Activated naive CD4-positive, alpha-beta T cell treated with anti-CD3 and anti-CD28 coated beads, Interleukin-2, amount 50 U/mL, for 24 hours (primary cell): ENCODE measurements at regions not wholly inside any gene's neighbourhood (a gene's known extent, or its start where the extent isn't known, plus 50 kb on each side); places are given as distances from the start of the nearest gene placed in this dataset.
"Not testable (repeated sequence)": the region's sequence is repeated elsewhere in the genome, so short reads cannot be mapped to it uniquely, and the experiment has no call there.

Experiments used
- H3K27ac Mint-ChIP-seq: one replicate; pipeline ENCODE4 v1.8.0; 2021; ENCODE audit warnings: mild to moderate bottlenecking, mixed read lengths
- H3K27me3 Mint-ChIP-seq: one replicate; pipeline ENCODE4 v1.8.0; 2021; ENCODE audit warnings: mixed read lengths
- H3K36me3 Mint-ChIP-seq: one replicate; pipeline ENCODE4 v1.8.0; 2021; ENCODE audit warnings: mixed read lengths
- H3K4me1 Mint-ChIP-seq: one replicate; pipeline ENCODE4 v1.8.0; 2021; ENCODE audit warnings: mixed read lengths
- H3K4me3 Mint-ChIP-seq: one replicate; pipeline ENCODE4 v1.8.0; 2021; ENCODE audit warnings: mild to moderate bottlenecking, mixed read lengths
- H3K9me3 Mint-ChIP-seq: one replicate; pipeline ENCODE4 v1.8.0; 2021; ENCODE audit warnings: mixed read lengths

DNA sequence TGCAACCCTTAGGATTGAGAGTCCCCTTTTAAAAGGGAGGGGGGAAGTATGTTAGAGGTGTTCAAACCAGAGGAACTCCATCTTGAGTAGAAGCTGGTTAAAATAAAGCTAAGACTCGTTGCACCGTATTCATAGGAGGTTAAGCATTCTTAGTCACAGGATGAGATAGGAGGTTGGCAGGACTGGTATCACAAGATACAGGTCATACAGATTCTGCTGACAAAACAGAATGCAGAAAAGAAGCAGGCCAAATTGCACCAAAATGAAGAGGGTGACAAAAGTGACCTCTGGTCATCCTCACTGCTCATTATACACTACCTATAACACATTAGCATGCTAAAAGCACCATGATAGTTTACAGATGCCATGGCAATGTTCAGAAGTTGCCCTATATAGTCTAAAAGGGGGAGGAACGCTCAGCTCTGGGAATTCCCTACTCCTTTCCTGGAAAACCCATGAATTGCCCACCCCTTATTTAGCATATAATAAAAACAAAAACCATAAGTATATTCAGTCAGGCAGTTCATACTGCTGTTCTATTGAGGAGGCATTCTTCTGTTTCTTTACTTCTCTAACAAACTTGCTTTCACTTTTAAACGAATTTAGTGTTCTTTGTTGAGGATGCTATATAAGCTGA lies 192.2 kb upstream of the NDUFV2 start:
- peaks cover 3% of the 10 kb centered on the region for H3K27me3 Mint-ChIP-seq
- no peak overlapping the region for H3K4me3 Mint-ChIP-seq
- H3K36me3 Mint-ChIP-seq = peaks cover 5% of the 10 kb centered on the region
- H3K27ac Mint-ChIP-seq = no peak overlapping the region
- H3K4me1 Mint-ChIP-seq = no peaks in the 10 kb centered on the region
- H3K9me3 Mint-ChIP-seq = peaks cover 6% of the 10 kb centered on the region

DNA sequence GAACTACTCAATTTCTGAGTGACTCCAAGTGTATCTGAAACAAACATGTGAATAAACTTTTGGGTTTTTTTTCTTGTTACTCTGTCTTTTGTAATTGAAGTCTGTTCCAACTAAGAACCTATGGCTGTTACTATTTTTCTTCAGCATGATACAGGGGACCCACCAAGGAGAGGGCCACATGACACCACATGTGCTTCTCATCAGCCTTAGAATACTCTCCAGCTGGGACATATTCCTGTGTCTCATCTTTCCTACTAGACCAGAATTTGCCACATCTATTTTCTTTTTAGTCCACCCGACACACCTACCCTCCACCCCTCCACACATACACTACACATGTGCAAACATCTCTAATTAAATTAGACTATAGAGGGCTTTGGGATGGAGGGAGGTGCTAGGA lies 191.7 kb upstream of the NDUFV2 start:
- H3K4me3 Mint-ChIP-seq = no peak overlapping the region
- H3K27ac Mint-ChIP-seq = no peak overlapping the region
- H3K4me1 Mint-ChIP-seq = no peaks in the 10 kb centered on the region
- peaks cover 4% of the 10 kb centered on the region for H3K36me3 Mint-ChIP-seq
- H3K27me3 Mint-ChIP-seq = peaks cover 3% of the 10 kb centered on the region
- H3K9me3 Mint-ChIP-seq = peaks cover 6% of the 10 kb centered on the region

DNA sequence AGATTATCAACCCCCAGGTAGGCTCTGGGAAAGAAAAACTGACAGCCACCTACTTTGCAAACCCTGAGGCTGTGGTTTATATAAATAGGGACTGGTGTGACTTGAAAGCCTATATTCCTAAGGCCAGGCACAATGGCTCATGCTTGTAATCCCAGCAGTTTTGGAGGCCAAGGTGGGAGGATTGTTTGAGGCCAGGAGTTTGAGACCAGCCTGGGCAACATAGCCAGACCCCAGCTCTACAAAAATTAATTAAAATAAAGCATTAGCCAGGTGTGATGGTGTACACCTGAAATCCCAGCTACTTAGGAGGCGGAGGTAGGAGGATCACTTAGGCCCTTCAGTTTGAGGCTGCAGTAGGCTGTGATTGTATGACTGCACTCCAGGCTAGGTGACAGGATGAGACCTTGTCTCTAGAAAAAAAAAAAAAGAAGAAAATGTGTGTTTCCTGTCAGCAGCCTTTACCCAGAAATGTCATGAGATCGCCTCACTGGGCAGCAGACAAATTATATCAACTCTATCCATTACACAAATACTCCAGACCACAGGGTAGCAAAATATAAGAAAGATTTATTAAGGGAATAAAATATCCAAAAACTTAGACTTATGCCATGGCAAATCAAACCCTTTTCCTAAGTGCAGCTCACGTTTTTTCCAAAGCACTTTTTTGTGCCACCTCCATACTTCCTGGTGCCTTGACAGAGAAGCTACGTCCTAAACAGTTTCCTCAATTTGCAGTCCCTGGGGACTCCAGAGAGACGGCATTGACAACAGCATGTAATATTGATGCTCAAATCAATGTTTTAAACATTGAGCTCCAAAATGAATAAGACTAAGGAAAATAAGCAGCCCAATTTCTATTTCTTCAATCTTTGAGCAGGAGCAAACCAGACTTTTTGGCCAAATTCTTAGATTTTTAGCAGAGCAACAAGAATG lies 190.8 kb upstream of the NDUFV2 start:
- Mint-ChIP-seq H3K4me1 (no peaks in the 10 kb centered on the region), H3K9me3 (peaks cover 6% of the 10 kb centered on the region), H3K36me3 (peaks cover 4% of the 10 kb centered on the region), H3K27me3 (no peaks in the 10 kb centered on the region), H3K27ac (no peak overlapping the region), H3K4me3 (no peak overlapping the region)

DNA sequence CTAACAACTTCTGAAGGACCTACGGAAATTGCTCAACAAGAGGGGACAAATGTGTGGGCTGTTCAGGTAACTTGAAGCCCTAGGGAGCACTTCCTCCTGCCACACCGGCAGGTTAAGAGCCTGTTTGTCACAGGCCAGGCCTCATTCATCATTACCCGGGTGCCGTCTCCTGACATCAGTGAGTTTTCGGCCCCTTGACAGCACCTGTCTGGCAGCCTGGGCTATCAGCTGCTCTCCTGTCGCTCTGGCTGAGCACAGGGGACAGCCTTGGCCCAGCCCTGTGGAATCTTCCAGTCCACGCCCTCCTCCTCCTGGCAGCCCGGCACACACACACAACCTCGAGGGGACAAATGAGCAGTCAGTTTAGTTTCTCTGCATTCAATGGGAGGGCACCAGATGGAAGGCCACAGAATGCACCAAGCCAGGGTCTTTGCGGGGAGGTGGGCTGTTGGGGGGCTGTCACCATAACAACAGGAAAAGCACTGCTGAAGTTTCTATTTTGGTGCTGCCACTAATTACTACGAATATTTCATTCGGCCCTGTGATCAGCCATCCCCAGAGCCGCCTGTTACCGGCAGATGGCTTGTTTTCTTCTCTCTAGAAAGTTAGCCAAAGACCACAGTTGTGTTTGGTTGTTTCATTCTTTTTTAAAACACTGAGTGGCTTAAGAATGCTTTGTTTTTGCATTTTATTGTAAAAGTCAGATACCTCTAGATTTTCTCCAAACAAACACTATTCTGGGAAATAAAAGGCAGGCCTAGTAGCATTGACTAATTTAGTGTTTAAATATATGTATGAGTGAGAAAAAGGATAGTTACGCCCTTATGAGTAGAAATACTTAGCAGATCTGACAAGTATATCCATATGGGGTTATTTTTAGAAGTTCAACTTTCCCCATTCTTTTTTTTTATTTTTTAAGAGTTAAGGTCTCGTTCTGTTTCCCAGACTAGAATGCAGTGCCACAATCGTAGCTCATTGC lies 189.9 kb upstream of the NDUFV2 start:
- H3K9me3 Mint-ChIP-seq = peaks cover 6% of the 10 kb centered on the region
- no peak overlapping the region for H3K27ac Mint-ChIP-seq
- peaks cover 4% of the 10 kb centered on the region for H3K36me3 Mint-ChIP-seq
- no peak overlapping the region for H3K4me3 Mint-ChIP-seq
- H3K4me1 Mint-ChIP-seq = no peaks in the 10 kb centered on the region
- H3K27me3 Mint-ChIP-seq = no peaks in the 10 kb centered on the region

DNA sequence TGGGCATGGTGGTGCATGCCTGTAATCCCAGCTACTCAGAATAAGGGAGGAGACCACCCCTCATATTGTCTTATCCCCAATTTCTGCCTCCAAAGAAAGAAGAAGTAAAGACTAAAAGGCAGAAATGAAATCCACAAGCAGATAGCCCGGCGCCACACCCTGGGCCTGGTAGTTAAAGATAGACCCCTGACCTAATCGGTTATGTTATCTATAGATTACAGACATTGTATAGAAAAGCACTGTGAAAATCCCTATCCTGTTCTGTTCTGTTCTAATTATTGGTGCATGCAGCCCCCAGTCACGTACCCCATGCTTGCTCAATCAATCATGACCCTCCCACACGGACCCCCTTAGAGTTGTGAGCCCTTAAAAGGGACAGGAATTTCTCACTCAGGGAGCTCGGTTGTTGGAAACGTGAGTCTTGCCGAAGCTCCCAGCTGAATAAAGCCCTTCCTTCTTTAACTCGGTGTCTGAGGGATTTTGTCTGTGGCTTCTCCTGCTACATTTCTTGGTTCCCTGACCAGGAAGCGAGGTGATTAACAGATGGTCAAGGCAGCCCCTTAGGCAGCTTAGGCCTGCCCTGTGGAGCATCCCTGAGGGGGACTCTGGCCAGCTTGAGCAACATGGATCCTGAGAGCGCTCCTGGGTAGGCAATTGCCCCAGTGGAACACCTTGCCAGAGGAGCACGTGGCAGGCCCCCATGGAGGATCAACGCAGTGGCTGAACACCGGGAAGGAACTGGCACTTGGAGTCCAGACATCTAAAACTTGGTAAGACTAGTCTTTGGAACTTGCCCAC lies 188.7 kb upstream of the NDUFV2 start:
- not testable (repeated sequence) for H3K27me3 Mint-ChIP-seq, H3K36me3 Mint-ChIP-seq, H3K4me1 Mint-ChIP-seq, H3K27ac Mint-ChIP-seq, H3K4me3 Mint-ChIP-seq, H3K9me3 Mint-ChIP-seq

DNA sequence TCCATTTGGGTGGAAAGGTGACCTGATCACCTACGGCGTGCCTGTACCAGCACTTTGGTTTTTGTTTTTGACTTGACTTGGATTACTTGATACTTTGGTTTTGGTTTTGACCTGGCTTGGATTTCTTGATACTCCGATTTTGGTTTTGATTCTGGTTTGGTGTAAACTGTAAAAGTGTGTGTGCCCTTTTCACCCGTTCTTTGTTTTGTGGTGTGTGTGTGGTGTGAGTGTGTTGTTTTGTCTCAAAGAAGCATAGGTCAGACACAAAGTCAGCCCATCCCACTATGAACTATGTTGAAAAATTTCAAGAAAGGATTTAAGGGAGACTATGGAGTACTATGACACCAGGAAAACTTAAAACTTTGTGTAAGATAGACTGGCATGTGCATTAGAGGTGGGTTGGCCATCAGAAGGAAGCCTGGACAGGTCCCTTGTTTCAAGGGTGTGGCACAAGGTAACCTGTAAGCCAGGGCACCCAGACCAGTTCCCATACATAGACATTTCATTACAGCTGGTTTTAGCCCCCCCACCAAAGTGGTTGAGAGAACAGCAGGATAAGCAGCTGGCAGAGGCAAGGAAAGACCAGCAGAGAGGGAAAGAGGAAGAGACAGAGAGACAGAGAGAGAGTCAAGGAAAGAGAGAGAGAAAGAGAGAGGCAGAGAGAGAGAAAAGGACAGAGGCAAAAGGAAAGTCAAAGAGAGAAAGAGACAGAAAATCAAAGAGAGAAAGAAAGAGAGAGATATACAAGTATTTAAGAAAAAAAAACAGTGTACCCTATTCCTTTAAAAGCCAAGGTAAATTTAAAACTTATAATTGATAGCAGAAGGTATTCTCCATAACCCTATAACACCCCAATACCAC lies 187.9 kb upstream of the NDUFV2 start:
- H3K36me3 Mint-ChIP-seq, H3K27ac Mint-ChIP-seq, H3K27me3 Mint-ChIP-seq, H3K9me3 Mint-ChIP-seq, H3K4me3 Mint-ChIP-seq, H3K4me1 Mint-ChIP-seq: not testable (repeated sequence)

DNA sequence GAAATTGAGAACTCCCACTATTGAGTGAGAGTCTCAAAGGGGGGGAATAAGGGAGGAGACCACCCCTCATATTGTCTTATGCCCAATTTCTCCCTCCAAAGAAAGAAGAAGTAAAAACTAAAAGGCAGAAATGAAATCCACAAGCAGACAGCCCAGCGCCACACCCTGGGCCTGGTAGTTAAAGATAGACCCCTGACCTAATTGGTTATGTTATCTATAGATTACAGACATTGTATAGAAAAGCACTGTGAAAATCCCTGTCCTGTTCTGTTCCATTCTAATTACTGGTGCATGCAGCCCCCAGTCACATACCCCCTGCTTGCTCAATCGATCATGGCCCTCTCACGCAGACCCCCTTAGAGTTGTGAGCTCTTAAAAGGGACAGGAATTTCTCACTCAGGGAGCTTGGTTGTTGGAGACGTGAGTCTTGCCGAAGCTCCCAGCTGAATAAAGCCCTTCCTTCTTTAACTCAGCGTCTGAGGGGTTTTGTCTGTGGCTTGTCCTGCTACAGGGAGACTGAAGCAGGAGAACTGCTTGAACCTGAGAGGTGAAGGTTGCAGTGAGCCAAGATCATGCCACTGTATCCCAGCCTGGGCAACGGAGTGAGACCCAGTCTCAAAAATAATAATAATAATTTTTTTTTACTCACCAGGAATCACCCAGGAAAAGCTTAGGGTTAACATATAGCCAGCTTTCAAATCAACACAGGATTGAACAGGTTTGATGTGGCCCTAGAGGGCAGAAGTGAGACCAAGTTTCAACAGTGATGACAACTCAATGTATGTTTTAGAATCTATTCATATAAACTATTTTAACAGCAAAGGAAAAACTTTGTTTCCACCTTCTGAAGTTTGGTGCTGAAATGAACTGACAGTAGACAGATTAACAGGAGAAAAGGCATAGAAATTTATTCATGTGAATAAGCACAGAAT lies 181.4 kb upstream of the NDUFV2 start:
- H3K4me1 Mint-ChIP-seq, H3K27me3 Mint-ChIP-seq, H3K9me3 Mint-ChIP-seq, H3K4me3 Mint-ChIP-seq, H3K36me3 Mint-ChIP-seq, H3K27ac Mint-ChIP-seq: not testable (repeated sequence)

DNA sequence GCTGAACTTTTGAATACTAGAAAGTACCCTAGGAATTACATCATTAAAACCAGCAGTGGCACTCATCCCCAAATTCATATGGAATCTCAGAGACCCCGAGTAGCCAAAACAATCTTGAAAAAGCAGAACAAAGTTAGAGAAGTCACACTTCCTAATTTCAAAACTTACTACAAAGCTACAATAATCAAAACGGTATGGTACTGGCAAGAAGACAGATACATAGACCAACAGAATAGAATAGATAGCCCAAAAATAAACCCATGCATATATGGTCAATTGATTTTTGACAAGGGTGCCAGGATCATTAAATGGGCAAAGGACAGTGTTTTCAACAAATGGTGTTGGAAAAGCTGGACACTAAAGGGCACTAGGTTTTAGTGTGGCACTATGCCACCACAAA lies 176.0 kb upstream of the NDUFV2 start:
- Mint-ChIP-seq H3K27me3 (peaks cover 2% of the 10 kb centered on the region), H3K36me3 (no peaks in the 10 kb centered on the region)

DNA sequence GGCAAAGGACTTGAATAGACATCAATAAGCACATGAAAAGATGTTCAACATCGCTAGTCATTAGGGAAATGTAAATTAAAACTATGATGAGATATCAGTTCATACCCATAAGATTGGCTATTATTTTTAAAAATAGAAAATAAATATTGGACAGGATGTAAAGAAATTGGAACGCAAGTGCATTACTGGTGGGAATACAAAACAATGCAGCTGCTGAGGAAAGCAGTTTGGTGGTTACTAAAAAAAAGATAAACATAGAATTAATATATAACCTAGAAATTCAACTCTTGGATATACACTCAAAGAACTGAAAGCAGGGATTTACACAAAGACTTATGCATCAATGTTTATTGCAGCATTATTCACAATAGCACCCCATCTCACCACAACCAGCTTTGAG lies 174.5 kb upstream of the NDUFV2 start:
- Mint-ChIP-seq H3K4me1 (no peaks in the 10 kb centered on the region), H3K27me3 (peaks cover 2% of the 10 kb centered on the region), H3K27ac (no peak overlapping the region), H3K9me3 (peaks cover 19% of the 10 kb centered on the region), H3K4me3 (no peak overlapping the region), H3K36me3 (no peaks in the 10 kb centered on the region)

More for the DNA sequence above, 176.0 kb upstream of the NDUFV2 start:
- H3K9me3 Mint-ChIP-seq = peaks cover 19% of the 10 kb centered on the region
- no peak overlapping the region for H3K27ac Mint-ChIP-seq
- no peaks in the 10 kb centered on the region for H3K4me1 Mint-ChIP-seq
- H3K4me3 Mint-ChIP-seq = no peak overlapping the region

DNA sequence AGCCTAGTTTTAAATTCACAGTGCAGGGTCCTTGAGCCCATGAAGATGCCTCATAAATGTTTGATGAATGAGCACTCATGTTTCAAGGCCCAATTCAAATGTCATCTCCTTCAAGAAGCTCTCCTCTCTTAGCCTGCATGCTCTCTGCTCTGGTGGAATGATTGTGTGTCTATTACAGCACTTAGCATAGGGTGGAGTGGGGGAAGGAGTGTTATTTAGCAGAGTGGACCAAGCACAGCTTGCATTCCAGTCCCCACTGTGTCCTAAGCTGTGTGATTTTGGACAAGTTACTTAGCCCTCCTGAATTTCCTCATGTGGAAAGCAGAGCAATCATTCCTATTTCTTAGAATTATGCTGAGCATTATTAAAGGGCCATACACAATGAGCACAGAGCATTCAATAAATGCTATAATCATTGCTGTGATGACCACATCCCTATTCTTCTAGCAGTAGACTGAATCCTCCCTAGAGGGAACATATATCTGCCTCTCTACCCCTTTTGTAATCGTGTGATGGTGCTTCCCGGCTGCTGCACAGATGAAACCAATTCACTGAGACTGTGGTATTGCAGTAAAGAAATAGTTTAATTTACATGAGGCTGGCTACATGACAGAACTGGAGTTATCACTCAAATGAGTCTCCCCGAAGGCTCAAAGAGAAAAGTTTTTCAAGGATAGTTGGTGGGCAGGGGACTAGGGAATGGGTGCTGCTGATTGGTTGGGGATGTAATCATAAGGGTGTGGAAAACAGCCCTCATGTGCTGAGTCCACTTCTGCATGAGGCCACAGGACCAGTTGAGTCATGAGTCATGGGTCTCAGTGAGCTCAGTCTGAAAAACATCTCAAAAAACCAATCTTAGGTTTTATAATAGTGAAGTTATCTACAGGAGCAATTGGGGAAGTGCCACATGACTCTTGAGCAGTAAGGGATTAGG lies 173.4 kb upstream of the NDUFV2 start:
- Mint-ChIP-seq H3K27ac (no peak overlapping the region), H3K4me3 (no peak overlapping the region), H3K36me3 (no peaks in the 10 kb centered on the region), H3K9me3 (peaks cover 19% of the 10 kb centered on the region), H3K27me3 (peaks cover 2% of the 10 kb centered on the region), H3K4me1 (no peaks in the 10 kb centered on the region)

DNA sequence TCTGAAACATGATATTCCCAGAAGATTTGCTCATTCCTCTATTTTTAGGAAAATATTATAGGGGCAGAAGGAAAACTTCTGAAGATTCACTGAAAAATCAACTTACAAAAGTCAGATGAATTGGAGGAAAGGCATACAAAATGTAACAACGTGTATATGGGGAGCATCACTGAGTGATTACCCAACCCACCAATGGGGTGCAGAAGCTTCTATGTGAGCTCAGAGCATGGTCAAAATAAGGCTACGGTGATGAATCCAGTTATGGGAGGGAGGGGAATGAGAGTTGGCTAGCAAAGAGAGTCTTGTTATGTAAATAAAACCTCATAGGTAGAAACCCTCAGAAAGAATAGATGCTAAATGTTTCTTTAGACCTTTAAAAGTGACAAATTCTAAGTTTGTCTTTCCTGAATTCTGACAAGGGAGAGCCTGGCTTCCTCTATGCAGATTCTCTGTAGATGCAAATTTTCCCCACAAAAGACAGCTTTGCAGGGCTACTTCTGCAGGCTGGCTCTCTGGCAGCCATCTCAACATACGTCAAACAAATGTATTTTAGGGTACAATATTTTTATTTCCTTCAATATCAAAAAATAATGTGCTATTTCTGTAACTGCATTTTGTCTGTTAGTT lies 171.4 kb upstream of the NDUFV2 start:
- Mint-ChIP-seq H3K4me3 (no peak overlapping the region), H3K36me3 (no peaks in the 10 kb centered on the region), H3K27ac (no peak overlapping the region), H3K27me3 (peaks cover 2% of the 10 kb centered on the region), H3K4me1 (no peaks in the 10 kb centered on the region), H3K9me3 (peaks cover 13% of the 10 kb centered on the region)

DNA sequence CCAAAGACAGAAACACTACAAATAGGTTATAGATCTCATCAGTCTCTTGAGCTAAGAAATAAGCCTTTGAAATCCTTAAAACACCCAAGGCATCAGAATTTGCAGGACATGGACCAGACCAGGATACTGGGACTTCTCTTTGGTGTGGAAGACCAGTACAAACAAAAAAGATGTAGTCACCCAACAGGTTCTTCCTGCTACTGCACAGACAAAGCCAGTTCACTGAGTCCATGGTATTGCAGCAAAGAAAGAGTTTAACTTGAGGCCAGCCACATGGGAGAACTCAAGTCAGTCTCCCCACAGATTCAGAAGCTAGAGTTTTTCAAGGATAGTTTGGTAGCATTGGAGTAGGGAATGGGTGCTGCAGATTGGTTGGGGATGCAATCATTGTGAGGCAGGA lies 169.6 kb upstream of the NDUFV2 start:
- H3K27me3 Mint-ChIP-seq = peaks cover 2% of the 10 kb centered on the region
- no peaks in the 10 kb centered on the region for H3K36me3 Mint-ChIP-seq
- no peak overlapping the region for H3K27ac Mint-ChIP-seq
- H3K9me3 Mint-ChIP-seq = peaks cover 9% of the 10 kb centered on the region
- H3K4me3 Mint-ChIP-seq = no peak overlapping the region
- H3K4me1 Mint-ChIP-seq = no peaks in the 10 kb centered on the region
